ENCODE measurements at regions not wholly inside any gene's neighbourhood (a gene's known extent, or its start where the extent isn't known, plus 50 kb on each side); places are given as distances from the start of the nearest gene placed in this dataset.

- 45 to 63% methylated on average over 5 to 8 of the region's 8 CpGs for WGBS, 2 donors (ENCODE audit: low coverage in 1 of 2)
- H3K4me3 ChIP-seq, result no peak overlapping the region
- no peak for DNase-seq
- H3K27ac ChIP-seq, result no peak overlapping the region
- peaks cover 0 to 2% (median 0%) of the 10 kb centered on the region in 4 donors for H3K4me1 ChIP-seq
- H3K9me3 ChIP-seq, result no peaks in the 10 kb centered on the region
- H3K27me3 ChIP-seq, result no peaks in the 10 kb centered on the region
- in situ Hi-C loops (cut with MboI; ENCODE audit: low pct_ligation_motif_present in 1 of 4, low pct_unique_long_range_greater_than_20kb in 1 of 4, low sequenced_read_pairs in 3 of 4) (loop anchor here in 1 of 4 donors (10.0 to 25.0 kb wide), 2 partner anchors 186 to 317 kb away; no protein-coding TSS in a partner anchor), intact Hi-C loops (cut with DNase I; ENCODE audit: low total_unique reads) (loop anchor here (1.0 kb wide), 1 partner anchor 24 kb away; no protein-coding TSS in a partner anchor)
- no peak for TF ChIP-seq CTCF (IDR thresholded peaks at IDR 0.05)
- TF ChIP-seq POLR2A (IDR thresholded peaks at IDR 0.05), result no peak
- no peak for TF ChIP-seq EP300 (IDR thresholded peaks at IDR 0.05; ENCODE audit: low read depth)
- no peak for TF ChIP-seq POLR2AphosphoS5 (IDR thresholded peaks at IDR 0.05)
- no peaks in the 10 kb centered on the region for H3K36me3 ChIP-seq
Measured at GRCh38 chr13:26501641-26502040, 55.8 kb upstream of the WASF3 start.

- TF ChIP-seq CTCF (IDR thresholded peaks at IDR 0.05) (no peak), POLR2AphosphoS5 (IDR thresholded peaks at IDR 0.05) (no peak), EP300 (IDR thresholded peaks at IDR 0.05; ENCODE audit: low read depth) (no peak), POLR2A (IDR thresholded peaks at IDR 0.05) (no peak)
- in situ Hi-C loops (cut with MboI; ENCODE audit: low pct_ligation_motif_present in 1 of 4, low pct_unique_long_range_greater_than_20kb in 1 of 4, low sequenced_read_pairs in 3 of 4), result loop anchor here in 1 of 4 donors (10.0 to 25.0 kb wide), 2 partner anchors 184 to 318 kb away; no protein-coding TSS in a partner anchor
- H3K27me3 ChIP-seq, result no peaks in the 10 kb centered on the region
- intact Hi-C loops (cut with DNase I; ENCODE audit: low total_unique reads), result loop anchor here (1.0 kb wide), 1 partner anchor 22 kb away; no protein-coding TSS in a partner anchor
- no peak for DNase-seq
- no peaks in the 10 kb centered on the region for H3K4me1 ChIP-seq
- no peaks in the 10 kb centered on the region for H3K9me3 ChIP-seq
- no peaks in the 10 kb centered on the region for H3K36me3 ChIP-seq
- H3K27ac ChIP-seq, result no peak overlapping the region
- no peak overlapping the region for H3K4me3 ChIP-seq
- WGBS, 2 donors (ENCODE audit: low coverage in 1 of 2), result 47 to 49% methylated on average over 9 to 12 of the region's 12 CpGs
Measured at GRCh38 chr13:26502826-26503225, 54.7 kb upstream of the WASF3 start.

GRCh38 chr13:26503826-26504594 is 53.5 kb upstream of the WASF3 start:
- Histone ChIP-seq H3K27me3 (no peaks in the 10 kb centered on the region), H3K4me3 (no peak overlapping the region), H3K4me1 (no peaks in the 10 kb centered on the region), H3K9me3 (no peaks in the 10 kb centered on the region), H3K36me3 (no peaks in the 10 kb centered on the region), H3K27ac (no peak overlapping the region)
- TF ChIP-seq POLR2A (IDR thresholded peaks at IDR 0.05) (no peak), POLR2AphosphoS5 (IDR thresholded peaks at IDR 0.05) (no peak), CTCF (IDR thresholded peaks at IDR 0.05) (no peak), EP300 (IDR thresholded peaks at IDR 0.05; ENCODE audit: low read depth) (no peak)
- WGBS, 2 donors (ENCODE audit: low coverage in 1 of 2), result 57 to 61% methylated on average over 6 to 8 of the region's 8 CpGs
- no peak for DNase-seq
- intact Hi-C loops (cut with DNase I; ENCODE audit: low total_unique reads), result no loop called here
- in situ Hi-C loops (cut with MboI; ENCODE audit: low pct_ligation_motif_present in 1 of 4, low pct_unique_long_range_greater_than_20kb in 1 of 4, low sequenced_read_pairs in 3 of 4), result loop anchor here in 1 of 4 donors (10.0 to 25.0 kb wide), 2 partner anchors 183 to 319 kb away; no protein-coding TSS in a partner anchor

Data from transverse colon (tissue), 4 donors.